Neural cell (in vitro differentiated cells): ENCODE measurements at regions not wholly inside any gene's neighbourhood (a gene's known extent, or its start where the extent isn't known, plus 50 kb on each side); places are given as distances from the start of the nearest gene placed in this dataset.

Experiments used
- H2AFZ ChIP-seq: fragments of 200-600, 300-800 bp; sonication (generic), shearing (Covaris generic); 2 replicates; pipeline ENCODE4 v1.6.0; 2014; ENCODE audit warnings: low read depth, mild to moderate bottlenecking, antibody characterized with exemption, low read length, moderate library complexity
- H3F3A ChIP-seq: fragments of 200-600 bp; shearing (Covaris generic); 2 replicates; pipeline ENCODE4 v1.6.1; 2016; ENCODE audit warnings: mild to moderate bottlenecking, moderate library complexity, mixed read lengths, antibody characterized with exemption, low read length; ENCODE audit not compliant: insufficient read depth, poor library complexity, severe bottlenecking
- H3K27ac ChIP-seq: fragments of 200-600, 300-800 bp; sonication (generic), shearing (Covaris generic); 2 replicates; pipeline ENCODE4 v1.5.1; 2014; ENCODE audit warnings: mild to moderate bottlenecking, low read length, moderate library complexity
- H3K27me3 ChIP-seq: fragments of 300-800, 200-600 bp; sonication (generic), shearing (Covaris generic); 2 replicates; pipeline ENCODE4 v1.6.0; 2014; ENCODE audit warnings: mild to moderate bottlenecking, low read depth, low read length, moderate library complexity; ENCODE audit not compliant: insufficient read depth
- H3K36me3 ChIP-seq: fragments of 300-800, 200-600 bp; sonication (generic), shearing (Covaris generic); 2 replicates; pipeline ENCODE4 v1.5.1; 2014; ENCODE audit warnings: mild to moderate bottlenecking, antibody characterized with exemption, low read length, moderate library complexity; ENCODE audit not compliant: insufficient read depth
- H3K4me2 ChIP-seq: fragments of 300-800, 200-600 bp; sonication (generic), shearing (Covaris generic); 2 replicates; pipeline ENCODE4 v1.6.0; 2014; ENCODE audit warnings: mild to moderate bottlenecking, low read length
- H3K4me3 ChIP-seq: fragments of 300-800, 200-600 bp; sonication (generic), shearing (Covaris generic); 2 replicates; pipeline ENCODE4 v1.5.1; 2014; ENCODE audit warnings: mild to moderate bottlenecking, low read length, moderate library complexity
- H3K79me2 ChIP-seq: fragments of 200-600 bp; shearing (Covaris generic); replicated peaks from 2 replicates; pipeline ENCODE4 v1.6.0; 2014; ENCODE audit warnings: mild to moderate bottlenecking, low read length, moderate library complexity; ENCODE audit not compliant: insufficient read depth
- H3K9ac ChIP-seq: fragments of 300-800, 200-600 bp; sonication (generic), shearing (Covaris generic); 2 replicates; pipeline ENCODE4 v1.6.1; 2016; ENCODE audit warnings: mild to moderate bottlenecking, low read length, mixed read lengths
- H3K9me2 ChIP-seq: fragments of 200-600 bp; shearing (Covaris generic); 2 replicates; pipeline ENCODE4 v1.6.1; 2016; ENCODE audit warnings: mild to moderate bottlenecking, low read length, mixed read lengths; ENCODE audit not compliant: insufficient read depth
- H3K9me3 ChIP-seq: fragments of 200-600, 300-800 bp; sonication (generic), shearing (Covaris generic); 2 replicates; pipeline ENCODE4 v1.6.1; 2016; ENCODE audit warnings: mild to moderate bottlenecking, mixed run types, low read length, moderate library complexity, mixed read lengths
- H4K20me1 ChIP-seq: fragments of 200-600 bp; shearing (Covaris generic); 2 replicates; pipeline ENCODE4 v1.6.1; 2016; ENCODE audit warnings: mild to moderate bottlenecking, mixed run types; ENCODE audit not compliant: insufficient read depth
- CTCF ChIP-seq: fragments of 450-650 bp; IDR thresholded peaks from 2 replicates; pipeline ENCODE4 v1.5.1; 2014; ENCODE audit warnings: antibody characterized with exemption, mild to moderate bottlenecking, moderate library complexity; ENCODE audit not compliant: poor library complexity, severe bottlenecking
- EP300 ChIP-seq: fragments of 450-650 bp; conservative IDR thresholded peaks from 2 replicates; pipeline ENCODE4 v1.6.1; 2014; ENCODE audit warnings: antibody characterized with exemption, mild to moderate bottlenecking, moderate library complexity; ENCODE audit not compliant: poor library complexity, severe bottlenecking
- EZH2 ChIP-seq: fragments of 200-600, 300-800 bp; shearing (Covaris generic), sonication (generic); IDR thresholded peaks from 2 replicates; pipeline ENCODE4 v1.6.1; 2014; ENCODE audit warnings: antibody characterized with exemption, low read length, borderline replicate concordance, mild to moderate bottlenecking; ENCODE audit not compliant: insufficient read depth, poor library complexity, severe bottlenecking
- MXI1 ChIP-seq: fragments of 450-650 bp; conservative IDR thresholded peaks from 2 replicates; pipeline ENCODE4 v1.6.1; 2014; ENCODE audit warnings: antibody characterized with exemption, mild to moderate bottlenecking; ENCODE audit not compliant: poor library complexity, severe bottlenecking
- POLR2AphosphoS5 ChIP-seq: IDR thresholded peaks from 2 replicates; pipeline ENCODE4 v1.6.1; 2012
- RAD21 ChIP-seq: fragments of 450-650 bp; conservative IDR thresholded peaks from 2 replicates; pipeline ENCODE4 v1.6.1; 2014; ENCODE audit warnings: antibody characterized with exemption, mild to moderate bottlenecking, moderate library complexity
- REST ChIP-seq: IDR thresholded peaks from 2 replicates; pipeline ENCODE4 v1.6.1; 2012; ENCODE audit warnings: borderline replicate concordance
- SMC3 ChIP-seq: fragments of 450-650 bp; conservative IDR thresholded peaks from 2 replicates; pipeline ENCODE4 v1.6.1; 2014; ENCODE audit warnings: antibody characterized with exemption, mild to moderate bottlenecking, moderate library complexity; ENCODE audit not compliant: poor library complexity
- TAF1 ChIP-seq: IDR thresholded peaks from 2 replicates; pipeline ENCODE4 v1.6.1; 2012; ENCODE audit warnings: low read depth

DNA sequence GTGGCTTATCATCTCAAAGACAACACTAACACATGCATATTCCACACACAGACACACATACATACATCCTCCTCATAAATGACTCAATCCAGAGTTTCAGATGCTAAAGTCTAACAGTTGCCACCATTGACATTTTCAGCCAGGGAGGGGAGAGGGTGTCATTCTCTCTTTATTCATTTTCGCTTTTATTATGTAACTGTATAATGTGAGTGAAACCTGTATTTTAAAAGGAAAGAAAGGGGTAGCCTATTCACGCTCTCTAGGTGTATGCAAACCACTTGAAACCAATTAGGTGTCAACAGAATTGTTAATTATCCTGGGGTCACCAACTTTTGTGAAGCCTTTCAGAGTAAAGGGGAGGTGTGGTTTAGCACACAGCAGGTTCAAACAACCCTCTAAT lies 1282.9 kb downstream of the ROBO2 start:
- no peaks in the 10 kb centered on the region for H3K79me2 ChIP-seq
- H3F3A ChIP-seq: no peaks in the 10 kb centered on the region
- H3K27ac ChIP-seq: no peak overlapping the region
- H3K36me3 ChIP-seq: no peaks in the 10 kb centered on the region
- no peaks in the 10 kb centered on the region for H3K27me3 ChIP-seq
- no peaks in the 10 kb centered on the region for H3K9me3 ChIP-seq
- TF ChIP-seq EZH2: no peak
- no peak for TF ChIP-seq EP300
- TF ChIP-seq POLR2AphosphoS5: no peak
- no peak for TF ChIP-seq TAF1
- no peak for TF ChIP-seq MXI1
- TF ChIP-seq RAD21: no peak
- TF ChIP-seq SMC3: no peak
- no peak for TF ChIP-seq CTCF
- no peak for TF ChIP-seq REST
- no peak overlapping the region for H3K4me2 ChIP-seq
- no peak overlapping the region for H3K9ac ChIP-seq
- no peak overlapping the region for H3K4me3 ChIP-seq
- H4K20me1 ChIP-seq: no peaks in the 10 kb centered on the region
- no peak overlapping the region for H2AFZ ChIP-seq
- H3K9me2 ChIP-seq: no peaks in the 10 kb centered on the region

DNA sequence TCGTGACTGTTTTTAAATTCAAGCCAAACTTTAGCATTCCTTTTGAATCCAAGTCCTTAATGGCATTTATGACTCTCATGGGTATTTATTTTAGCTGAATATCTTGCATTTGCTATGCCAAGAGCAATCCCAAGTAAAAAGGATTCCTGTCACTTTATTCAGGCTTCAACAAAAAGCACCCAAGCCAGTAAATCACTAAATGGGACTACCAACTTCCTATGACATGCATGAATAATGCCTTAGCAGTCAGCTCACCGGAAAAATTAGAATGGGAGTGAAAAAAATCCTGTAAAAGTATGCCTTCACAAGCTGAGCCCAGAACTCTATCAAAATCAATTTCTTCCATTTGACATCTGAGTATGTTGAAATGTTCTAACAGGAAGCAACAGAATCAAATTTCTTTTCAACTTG lies 1297.9 kb downstream of the ROBO2 start:
- no peaks in the 10 kb centered on the region for H3F3A ChIP-seq
- H3K36me3 ChIP-seq: no peaks in the 10 kb centered on the region
- no peaks in the 10 kb centered on the region for H3K9me2 ChIP-seq
- no peaks in the 10 kb centered on the region for H3K27me3 ChIP-seq
- H3K4me3 ChIP-seq: no peak overlapping the region
- H2AFZ ChIP-seq: no peak overlapping the region
- H3K4me2 ChIP-seq: no peak overlapping the region
- no peaks in the 10 kb centered on the region for H3K9me3 ChIP-seq
- H3K27ac ChIP-seq: no peak overlapping the region
- no peaks in the 10 kb centered on the region for H3K79me2 ChIP-seq
- no peak for TF ChIP-seq SMC3
- no peak for TF ChIP-seq RAD21
- TF ChIP-seq MXI1: no peak
- no peak for TF ChIP-seq TAF1
- TF ChIP-seq CTCF: no peak
- TF ChIP-seq POLR2AphosphoS5: no peak
- no peak for TF ChIP-seq EZH2
- H4K20me1 ChIP-seq: no peaks in the 10 kb centered on the region
- H3K9ac ChIP-seq: no peak overlapping the region
